GM12864 (cell line): ENCODE measurements at regions not wholly inside any gene's neighbourhood (a gene's known extent, or its start where the extent isn't known, plus 50 kb on each side); places are given as distances from the start of the nearest gene placed in this dataset.

ENCODE experiments used
- DNase-seq: peaks from one replicate; pipeline ENCODE4 v3.0.0-alpha.2; 2011; ENCODE audit warnings: low read depth
- H3K4me3 ChIP-seq: 2 replicates; pipeline ENCODE4 v1.5.1; 2011; ENCODE audit warnings: mild to moderate bottlenecking, low read depth, low read length, control low read depth
- CTCF ChIP-seq: IDR thresholded peaks from 2 replicates; pipeline ENCODE4 v1.5.1; 2011; ENCODE audit warnings: low read depth, mild to moderate bottlenecking, moderate library complexity, low read length, control low read depth, inconsistent platforms; ENCODE audit errors: missing control alignments

DNA sequence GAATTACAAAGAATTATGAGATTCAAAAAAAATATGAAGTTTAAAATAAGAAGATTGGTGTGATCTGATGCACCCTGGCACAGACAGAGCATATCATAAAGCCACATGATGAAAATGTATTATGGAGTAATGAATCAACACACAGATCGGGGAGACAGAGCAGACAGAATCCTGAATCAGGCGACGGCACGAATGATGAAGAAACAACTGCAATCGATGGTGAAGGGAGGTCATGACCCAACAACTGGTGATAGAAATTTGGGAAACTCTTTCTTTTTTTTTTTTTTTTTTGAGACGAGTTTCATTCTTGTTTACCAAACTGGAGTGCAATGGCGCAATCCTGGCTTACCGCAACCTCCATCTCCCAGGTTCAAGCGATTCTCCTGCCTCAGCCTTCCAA lies 1054.0 kb downstream of the TYW1 start:
- no peak overlapping the region for H3K4me3 ChIP-seq
- TF ChIP-seq CTCF: no peak
- no peak for DNase-seq

GRCh38 chr7:68058014-68058413 lies 1061.4 kb downstream of the TYW1 start:
- DNase-seq: no peak
- H3K4me3 ChIP-seq: no peak overlapping the region
- no peak for TF ChIP-seq CTCF

DNA sequence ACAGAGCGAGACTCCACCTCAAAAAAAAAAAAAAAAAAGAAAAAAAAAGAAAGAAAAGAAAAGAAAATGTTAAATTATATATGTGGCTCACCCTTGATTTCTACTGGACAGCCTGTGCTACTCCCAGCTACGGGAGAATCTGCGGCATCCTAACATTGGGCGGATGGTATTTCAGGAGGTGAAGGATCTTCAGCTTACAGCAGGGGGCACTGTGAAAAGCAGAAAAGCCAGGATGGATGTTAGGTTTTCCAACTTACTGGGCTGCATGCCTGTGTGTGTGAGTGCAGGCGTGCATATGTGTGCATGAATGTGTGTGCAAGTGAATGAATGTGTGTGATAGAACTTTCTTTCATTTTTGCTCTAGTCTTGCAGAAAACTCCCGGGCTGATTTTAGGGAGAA lies 1066.5 kb downstream of the TYW1 start:
- H3K4me3 ChIP-seq: no peak overlapping the region
- no peak for TF ChIP-seq CTCF
- no peak for DNase-seq

DNA sequence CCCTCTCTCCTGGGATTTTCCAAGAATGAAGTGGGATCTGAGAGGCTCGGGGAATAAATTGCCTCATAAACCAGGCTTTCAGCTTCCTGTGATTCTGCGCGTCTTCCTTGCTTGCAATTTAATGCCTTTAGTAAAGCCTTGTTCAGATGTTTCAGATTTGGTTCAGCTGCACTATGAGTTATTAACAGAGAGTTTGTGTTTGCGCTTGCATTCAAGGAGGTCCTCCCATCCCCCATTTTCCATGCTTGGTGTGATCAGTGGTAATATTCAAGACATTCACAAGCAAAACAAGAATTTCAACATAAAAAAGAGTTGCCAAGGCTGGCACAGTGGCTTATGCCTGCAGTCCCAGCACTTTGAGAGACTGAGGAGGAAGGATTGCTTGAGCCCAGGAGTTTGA lies 1068.9 kb downstream of the TYW1 start:
- TF ChIP-seq CTCF: no peak

GRCh38 chr7:68067845-68068244 lies 1071.2 kb downstream of the TYW1 start:
- no peak for DNase-seq
- no peak for TF ChIP-seq CTCF
- no peak overlapping the region for H3K4me3 ChIP-seq

More for the DNA sequence above, 1068.9 kb downstream of the TYW1 start:
- no peak overlapping the region for H3K4me3 ChIP-seq
- no peak for DNase-seq

DNA sequence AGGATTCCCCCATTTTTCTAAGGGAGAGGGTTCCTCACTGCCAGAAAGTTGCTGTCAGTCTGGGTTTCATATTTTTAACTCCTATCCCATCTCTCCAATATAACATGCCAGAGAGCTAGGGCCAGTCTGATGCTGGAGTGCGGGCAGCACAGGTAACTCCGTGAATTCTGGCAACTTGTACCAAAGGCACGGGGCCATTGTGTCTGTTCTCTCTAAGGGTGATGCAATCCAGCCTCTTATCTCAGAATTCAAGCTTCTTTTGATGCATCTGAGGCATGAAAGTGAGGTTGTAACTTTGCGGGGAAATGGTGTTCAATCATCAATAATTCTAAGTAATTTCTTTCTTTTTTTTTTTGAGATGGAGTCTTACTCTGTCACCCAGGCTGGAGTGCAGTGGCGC lies 1074.4 kb downstream of the TYW1 start:
- H3K4me3 ChIP-seq: no peak overlapping the region
- TF ChIP-seq CTCF: no peak
- DNase-seq: no peak

DNA sequence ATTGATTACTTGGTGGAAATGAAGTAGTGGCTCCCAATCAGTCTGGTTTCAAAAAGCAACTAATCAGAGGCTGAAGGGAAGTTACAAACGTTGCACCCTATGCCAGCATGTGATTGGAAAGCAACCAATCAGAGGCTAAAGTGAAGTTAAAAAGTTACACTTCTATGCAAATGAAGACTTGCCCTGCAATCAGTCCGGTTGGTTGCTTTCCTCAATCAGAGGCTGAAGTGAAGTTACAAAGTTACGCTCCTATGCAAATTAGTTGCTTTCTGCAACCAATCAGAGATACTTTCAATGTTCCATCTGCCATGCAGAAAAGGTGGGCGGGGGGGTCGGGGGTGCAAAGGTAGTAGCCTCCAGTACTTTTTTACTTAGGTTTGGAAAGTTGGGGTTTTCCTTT lies 1077.1 kb downstream of the TYW1 start:
- no peak for DNase-seq
- TF ChIP-seq CTCF: no peak
- no peak overlapping the region for H3K4me3 ChIP-seq
